Neural cell (in vitro differentiated cells): ENCODE measurements at regions not wholly inside any gene's neighbourhood (a gene's known extent, or its start where the extent isn't known, plus 50 kb on each side); places are given as distances from the start of the nearest gene placed in this dataset.

ENCODE experiments used
- SMC3 ChIP-seq: fragments of 450-650 bp; conservative IDR thresholded peaks from 2 replicates; pipeline ENCODE4 v1.6.1; 2014; ENCODE audit warnings: antibody characterized with exemption, mild to moderate bottlenecking, moderate library complexity; ENCODE audit not compliant: poor library complexity
- TF ChIP-seq, protein P1 (sequence below): fragments of 450-650 bp; IDR thresholded peaks from 2 replicates; pipeline ENCODE4 v1.5.1; 2014; ENCODE audit warnings: antibody characterized with exemption, mild to moderate bottlenecking, moderate library complexity; ENCODE audit not compliant: poor library complexity, severe bottlenecking

DNA sequence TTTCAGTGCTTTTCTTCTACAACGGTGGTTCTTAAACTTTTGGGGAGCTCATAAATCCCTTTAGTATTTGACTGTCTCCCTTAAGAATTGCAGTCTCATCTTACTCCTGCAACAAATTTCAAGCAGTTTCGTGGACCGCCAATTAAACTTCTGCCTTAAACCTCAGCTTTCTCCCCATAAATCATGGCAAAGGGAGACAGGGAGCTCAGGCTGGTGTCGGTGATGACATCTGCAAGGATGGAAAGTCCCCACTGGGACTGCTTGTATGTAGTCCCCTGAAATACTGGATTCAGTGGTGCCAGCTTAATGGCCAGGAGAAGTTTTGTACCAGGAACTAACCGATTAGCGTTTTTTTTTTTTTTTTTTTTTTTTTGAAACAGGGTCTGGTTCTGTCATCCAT, 148.7 kb upstream of the ITGA6 start:
- no peak for TF ChIP-seq SMC3
- TF ChIP-seq, protein P1, sequence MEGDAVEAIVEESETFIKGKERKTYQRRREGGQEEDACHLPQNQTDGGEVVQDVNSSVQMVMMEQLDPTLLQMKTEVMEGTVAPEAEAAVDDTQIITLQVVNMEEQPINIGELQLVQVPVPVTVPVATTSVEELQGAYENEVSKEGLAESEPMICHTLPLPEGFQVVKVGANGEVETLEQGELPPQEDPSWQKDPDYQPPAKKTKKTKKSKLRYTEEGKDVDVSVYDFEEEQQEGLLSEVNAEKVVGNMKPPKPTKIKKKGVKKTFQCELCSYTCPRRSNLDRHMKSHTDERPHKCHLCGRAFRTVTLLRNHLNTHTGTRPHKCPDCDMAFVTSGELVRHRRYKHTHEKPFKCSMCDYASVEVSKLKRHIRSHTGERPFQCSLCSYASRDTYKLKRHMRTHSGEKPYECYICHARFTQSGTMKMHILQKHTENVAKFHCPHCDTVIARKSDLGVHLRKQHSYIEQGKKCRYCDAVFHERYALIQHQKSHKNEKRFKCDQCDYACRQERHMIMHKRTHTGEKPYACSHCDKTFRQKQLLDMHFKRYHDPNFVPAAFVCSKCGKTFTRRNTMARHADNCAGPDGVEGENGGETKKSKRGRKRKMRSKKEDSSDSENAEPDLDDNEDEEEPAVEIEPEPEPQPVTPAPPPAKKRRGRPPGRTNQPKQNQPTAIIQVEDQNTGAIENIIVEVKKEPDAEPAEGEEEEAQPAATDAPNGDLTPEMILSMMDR, result no peak
